HepG2 (cell line): ENCODE measurements at regions not wholly inside any gene's neighbourhood (a gene's known extent, or its start where the extent isn't known, plus 50 kb on each side); places are given as distances from the start of the nearest gene placed in this dataset.

Source experiments
- ATF2 ChIP-seq: sonication (generic); formaldehyde crosslinking; IDR thresholded peaks from 2 replicates; pipeline ENCODE4 v1.4.0; 2020; ENCODE audit warnings: missing genetic modification reagents
- FOSL1 ChIP-seq: sonication (generic); formaldehyde crosslinking; IDR thresholded peaks from 2 replicates; pipeline ENCODE4 v1.9.0; 2021; ENCODE audit warnings: missing genetic modification reagents, borderline replicate concordance
- GRHL1 ChIP-seq: sonication (generic); formaldehyde crosslinking; conservative IDR thresholded peaks from 2 replicates; pipeline ENCODE4 v1.8.0; 2022; ENCODE audit warnings: missing genetic modification reagents
- KLF13 ChIP-seq: sonication (generic); formaldehyde crosslinking; IDR thresholded peaks from 2 replicates; pipeline ENCODE4 v1.4.0; 2020; ENCODE audit warnings: mild to moderate bottlenecking, missing genetic modification reagents
- RXRB ChIP-seq: IDR thresholded peaks from 2 replicates; pipeline ENCODE4 v1.6.1; 2016; ENCODE audit warnings: borderline replicate concordance, missing genetic modification reagents, missing compliant biosample characterization
- SRF ChIP-seq: IDR thresholded peaks from 2 replicates; pipeline ENCODE4 v1.6.1; 2011; ENCODE audit warnings: mild to moderate bottlenecking, low read depth, low read length, moderate library complexity
- TFDP2 ChIP-seq: sonication (generic); formaldehyde crosslinking; IDR thresholded peaks from 2 replicates; pipeline ENCODE4 v1.4.0; 2020; ENCODE audit warnings: missing genetic modification reagents
- ZMAT5 ChIP-seq: sonication (generic); formaldehyde crosslinking; IDR thresholded peaks from 2 replicates; pipeline ENCODE4 v1.5.0; 2020; ENCODE audit warnings: mild to moderate bottlenecking, low read depth, missing genetic modification reagents, borderline replicate concordance
- ZNF121 ChIP-seq: sonication (generic); formaldehyde crosslinking; IDR thresholded peaks from 2 replicates; pipeline ENCODE4 v1.5.0; 2020; ENCODE audit warnings: mild to moderate bottlenecking, missing genetic modification reagents
- ZNF354B ChIP-seq: sonication (generic); formaldehyde crosslinking; IDR thresholded peaks from 2 replicates; pipeline ENCODE4 v1.8.0; 2022; ENCODE audit warnings: mild to moderate bottlenecking, missing genetic modification reagents
- ZNF407 ChIP-seq: sonication (generic); formaldehyde crosslinking; IDR thresholded peaks from one replicate; pipeline ENCODE4 v1.5.1; 2020; ENCODE audit warnings: mild to moderate bottlenecking, missing genetic modification reagents; ENCODE audit errors: not compliant biosample characterization
- ZNF484 ChIP-seq: sonication (generic); formaldehyde crosslinking; IDR thresholded peaks from 2 replicates; pipeline ENCODE4 v1.5.1; 2020; ENCODE audit warnings: mild to moderate bottlenecking, low read depth, missing genetic modification reagents, borderline replicate concordance
- ZNF546 ChIP-seq: sonication (generic); formaldehyde crosslinking; conservative IDR thresholded peaks from 2 replicates; pipeline ENCODE4 v1.8.1; 2023; ENCODE audit warnings: mild to moderate bottlenecking, missing genetic modification reagents
- ZNF83 ChIP-seq: sonication (generic); formaldehyde crosslinking; IDR thresholded peaks from 2 replicates; pipeline ENCODE4 v1.4.0; 2020; ENCODE audit warnings: missing genetic modification reagents, mild to moderate bottlenecking, borderline replicate concordance

GRCh38 chr16:10256784-10257641, 74.8 kb upstream of the GRIN2A start (continued):
- TF ChIP-seq ATF2 (CRISPR knock-in tag) = peak; percentile 66; the same call in 1 of the 2 replicates
- no peak for TF ChIP-seq ZMAT5 (CRISPR knock-in tag)
- peak; percentile 67; the same call in 1 of the 2 replicates for TF ChIP-seq ZNF546 (CRISPR knock-in tag)
- TF ChIP-seq RXRB = peak; percentile 88
- peak; percentile 14; the same call in 1 of the 2 replicates for TF ChIP-seq SRF
- peak; percentile 14; the same call in 1 of the 2 replicates for TF ChIP-seq ZNF83 (CRISPR knock-in tag)
- TF ChIP-seq TFDP2 (CRISPR knock-in tag) = no peak; the same call in 1 of the 2 replicates
- no peak for TF ChIP-seq ZNF354B (CRISPR knock-in tag)
- no peak; the same call in 1 of the 2 replicates for TF ChIP-seq ZNF484 (CRISPR knock-in tag)
- no peak; the same call in none of the 2 replicates for TF ChIP-seq ZNF121 (CRISPR knock-in tag)
- TF ChIP-seq FOSL1 = no peak
- TF ChIP-seq KLF13 (CRISPR knock-in tag) = no peak
- TF ChIP-seq ZNF407 (CRISPR knock-in tag) = peak; percentile 48
- TF ChIP-seq GRHL1 (CRISPR knock-in tag) = no peak
